Amniotic epithelial cell (primary cell): ENCODE measurements at regions not wholly inside any gene's neighbourhood (a gene's known extent, or its start where the extent isn't known, plus 50 kb on each side); places are given as distances from the start of the nearest gene placed in this dataset.

Experiments used
- DNase-seq: peaks from one replicate; pipeline ENCODE4 v3.0.0-alpha.2; 2010; ENCODE audit warnings: low read depth

DNA sequence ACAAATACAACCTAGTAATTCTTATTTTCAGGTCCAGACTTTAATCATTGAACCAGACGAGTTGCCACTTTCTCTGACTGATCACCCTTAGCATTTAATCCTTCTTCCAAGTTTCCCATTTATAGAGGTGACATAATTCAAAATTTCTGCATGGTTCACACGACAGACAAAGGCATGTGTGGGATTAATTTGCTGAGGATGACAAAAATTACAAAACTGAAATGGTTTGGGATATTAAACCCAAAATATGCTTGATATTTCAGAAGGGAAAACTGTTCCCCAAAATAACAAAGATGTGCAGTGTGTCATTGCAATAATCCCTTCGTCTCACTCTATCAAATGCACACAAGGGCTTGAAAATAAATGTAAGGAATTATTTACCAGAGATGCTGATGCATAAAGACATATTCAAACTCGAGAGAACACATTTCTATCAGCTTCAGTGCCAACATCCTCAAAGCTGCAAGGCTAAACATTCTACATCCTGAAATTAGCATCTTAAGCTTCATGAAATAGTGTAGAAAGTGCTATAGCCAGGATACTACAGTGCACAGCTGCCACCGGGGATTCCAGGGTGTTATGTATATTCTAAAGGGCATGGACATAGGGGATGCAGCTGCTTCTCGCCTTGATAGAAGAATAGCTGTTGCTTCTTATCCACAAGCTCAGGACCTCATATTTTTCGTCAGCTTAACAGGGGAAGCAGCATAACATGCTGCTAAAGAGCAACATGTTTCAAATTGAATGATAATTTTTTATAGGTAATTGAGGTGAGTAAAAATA lies 198.7 kb upstream of the SLITRK1 start:
- DNase-seq = no peak

GRCh38 chr13:84077271-84077670 lies 195.0 kb upstream of the SLITRK1 start:
- DNase-seq = no peak

DNA sequence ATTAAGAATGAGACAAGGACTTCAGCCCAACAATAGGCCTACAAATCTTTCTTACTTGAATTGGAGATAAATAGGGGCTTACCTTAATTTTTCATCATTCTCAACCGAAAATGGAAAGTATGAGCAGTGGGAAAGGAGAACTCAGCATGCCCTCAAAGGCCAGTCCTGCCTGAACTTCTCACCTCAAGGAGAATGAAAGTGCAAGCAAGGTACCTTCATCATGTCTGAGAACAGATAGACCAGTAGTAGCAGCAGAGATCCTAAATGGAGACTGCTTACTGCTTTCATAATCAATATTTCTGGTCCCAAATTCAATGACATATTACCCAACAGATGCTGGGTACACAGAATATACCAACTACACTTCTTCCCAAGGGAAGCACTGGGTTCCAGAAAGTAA lies 194.0 kb upstream of the SLITRK1 start:
- DNase-seq = no peak

DNA sequence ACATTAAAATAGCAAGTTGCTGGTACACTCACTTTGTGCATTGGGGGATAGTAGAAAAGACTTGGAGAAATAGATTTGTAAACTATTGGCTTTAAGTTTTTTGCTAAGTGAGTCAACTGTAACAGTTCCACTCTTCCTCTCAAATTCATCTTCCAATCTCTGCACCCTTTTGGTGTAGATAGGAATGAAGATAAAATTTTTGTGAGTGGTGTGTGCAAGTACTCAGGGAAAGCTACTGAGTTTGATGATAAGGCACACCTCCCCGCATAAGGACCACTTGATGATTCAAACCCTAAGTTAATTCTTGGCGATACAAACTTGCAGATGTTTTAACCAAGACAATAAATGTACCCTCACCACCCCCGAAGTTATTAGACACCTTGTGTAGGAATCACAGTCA lies 168.3 kb upstream of the SLITRK1 start:
- no peak for DNase-seq

GRCh38 chr13:84049443-84050219 lies 167.4 kb upstream of the SLITRK1 start:
- no peak for DNase-seq

- no peak for DNase-seq
Observed at GRCh38 chr13:84044805-84045204, 162.5 kb upstream of the SLITRK1 start.

GRCh38 chr13:84038001-84038400 lies 155.7 kb upstream of the SLITRK1 start:
- no peak for DNase-seq

DNA sequence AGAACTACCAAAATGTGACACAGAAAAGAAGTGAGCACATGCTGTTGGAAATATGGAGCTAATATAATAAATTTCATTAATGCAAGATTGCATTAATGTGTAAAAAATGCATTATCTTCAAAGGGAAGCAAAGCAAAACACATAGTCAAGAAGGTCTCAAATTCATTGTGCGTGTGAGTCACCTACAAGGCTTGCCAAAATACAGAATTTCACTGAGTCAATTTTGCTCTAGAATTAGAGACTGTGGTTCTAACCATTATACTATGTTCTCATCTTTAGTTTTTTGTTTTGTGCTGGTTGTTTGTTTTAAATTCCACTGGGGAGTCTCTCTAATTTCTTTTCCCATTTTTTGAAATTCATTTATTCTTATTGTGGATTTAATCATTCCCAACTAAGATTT lies 149.8 kb upstream of the SLITRK1 start:
- no peak for DNase-seq

GRCh38 chr13:84031120-84031519 lies 148.8 kb upstream of the SLITRK1 start:
- DNase-seq = no peak

- DNase-seq = no peak
Observed at GRCh38 chr13:84029396-84029795, 147.1 kb upstream of the SLITRK1 start.

DNA sequence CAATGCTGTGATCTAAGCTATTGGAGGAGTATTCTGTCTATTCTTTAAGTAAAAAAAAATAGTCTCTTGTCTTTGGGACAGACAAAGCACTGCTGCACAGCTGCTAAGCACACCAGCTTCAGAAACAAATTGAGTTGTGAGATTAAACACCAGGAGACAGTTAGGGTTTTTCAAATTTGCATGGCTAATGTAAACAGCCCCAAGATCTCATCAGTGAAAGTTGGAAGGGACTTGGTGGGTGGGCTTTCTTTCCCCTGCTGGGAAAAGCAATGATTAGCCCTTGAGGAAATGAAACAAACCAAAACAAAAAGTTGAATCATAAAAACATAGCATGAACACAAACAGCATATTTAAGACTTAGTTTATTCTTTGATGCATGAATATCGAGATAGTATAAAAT lies 143.6 kb upstream of the SLITRK1 start:
- DNase-seq = no peak

GRCh38 chr13:83996415-83996814 lies 114.1 kb upstream of the SLITRK1 start:
- DNase-seq = no peak

- DNase-seq = no peak
Observed at GRCh38 chr13:83995930-83996329, 113.7 kb upstream of the SLITRK1 start.

DNA sequence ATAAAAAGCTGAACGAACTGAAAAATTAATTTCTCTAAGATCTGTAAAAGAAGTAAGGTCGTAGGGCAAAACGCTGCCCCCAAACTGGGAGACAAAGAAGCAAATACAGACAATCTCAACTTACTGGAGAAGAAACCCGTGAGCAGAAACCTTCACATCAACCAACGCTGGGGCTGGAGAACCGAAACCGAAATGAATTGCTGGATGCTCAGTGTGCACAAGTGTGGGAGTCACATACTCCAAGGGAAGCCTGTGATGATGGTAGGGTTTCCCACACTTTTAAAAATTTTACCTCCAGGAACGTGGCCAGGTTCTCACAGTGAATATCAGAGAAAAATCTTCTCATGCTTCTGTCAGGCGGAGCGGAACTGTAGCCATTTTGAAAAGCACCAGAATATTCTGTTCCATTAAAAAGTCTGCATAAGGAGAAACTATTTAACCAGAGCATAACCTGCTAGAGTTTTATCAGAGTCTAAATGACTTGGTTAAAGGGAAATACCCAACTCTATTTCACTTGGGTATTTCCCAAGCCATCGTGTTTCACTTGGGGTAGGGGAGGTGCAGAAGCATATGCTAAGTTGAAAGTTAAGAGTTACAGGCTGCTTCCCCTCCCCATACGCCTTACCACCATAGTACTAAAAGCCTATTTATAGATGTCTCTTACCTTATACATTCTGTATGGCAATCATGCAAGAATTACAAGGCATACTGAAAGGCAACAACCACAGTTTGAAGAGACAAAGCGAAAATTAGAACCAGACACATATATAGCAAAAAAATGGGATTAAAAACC lies 110.5 kb upstream of the SLITRK1 start:
- no peak for DNase-seq

GRCh38 chr13:83987394-83987793 lies 105.1 kb upstream of the SLITRK1 start:
- no peak for DNase-seq

DNA sequence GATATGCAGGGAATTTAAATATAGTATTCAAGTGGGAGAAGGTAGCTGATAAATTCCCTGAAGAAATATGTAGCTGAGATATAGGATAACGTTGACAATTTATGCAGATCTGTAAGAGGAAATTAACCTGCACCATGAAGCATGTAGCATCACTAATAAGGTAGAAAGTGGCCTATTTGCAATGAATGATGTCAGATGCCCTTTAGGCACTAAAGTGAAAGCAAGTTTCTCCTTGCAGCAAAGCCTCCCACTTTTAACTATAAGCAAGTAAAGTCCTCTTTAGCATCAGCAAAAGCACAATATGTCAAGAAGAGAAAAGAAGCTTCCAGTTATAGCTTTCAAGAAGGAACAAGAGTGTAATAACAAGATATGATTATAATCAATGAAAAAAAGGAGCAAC lies 102.5 kb upstream of the SLITRK1 start:
- no peak for DNase-seq

GRCh38 chr13:83980331-83980730 lies 98.1 kb upstream of the SLITRK1 start:
- DNase-seq = no peak

- no peak for DNase-seq
Observed at GRCh38 chr13:83975655-83976165, 93.4 kb upstream of the SLITRK1 start.

- DNase-seq = no peak
Observed at GRCh38 chr13:83958531-83958930, 76.3 kb upstream of the SLITRK1 start.

DNA sequence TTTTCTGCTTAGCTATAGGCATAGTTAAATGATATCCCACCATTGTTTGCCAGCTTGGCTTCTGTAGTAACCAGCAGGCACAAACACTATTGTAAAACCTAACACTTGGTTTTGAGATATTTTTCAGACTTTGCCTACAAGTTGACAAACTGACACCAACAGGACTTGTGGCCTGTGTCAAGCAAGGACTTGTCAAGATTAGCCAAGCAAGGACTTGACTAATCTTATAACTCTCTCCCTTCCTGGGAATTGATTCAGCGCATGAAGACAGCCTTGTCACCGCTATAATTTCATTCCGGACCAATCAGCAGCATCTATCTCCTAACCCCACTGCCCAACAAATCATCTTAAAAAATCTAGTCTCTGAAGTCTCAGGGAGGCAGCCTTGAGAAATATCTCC lies 72.7 kb upstream of the SLITRK1 start:
- DNase-seq = no peak

DNA sequence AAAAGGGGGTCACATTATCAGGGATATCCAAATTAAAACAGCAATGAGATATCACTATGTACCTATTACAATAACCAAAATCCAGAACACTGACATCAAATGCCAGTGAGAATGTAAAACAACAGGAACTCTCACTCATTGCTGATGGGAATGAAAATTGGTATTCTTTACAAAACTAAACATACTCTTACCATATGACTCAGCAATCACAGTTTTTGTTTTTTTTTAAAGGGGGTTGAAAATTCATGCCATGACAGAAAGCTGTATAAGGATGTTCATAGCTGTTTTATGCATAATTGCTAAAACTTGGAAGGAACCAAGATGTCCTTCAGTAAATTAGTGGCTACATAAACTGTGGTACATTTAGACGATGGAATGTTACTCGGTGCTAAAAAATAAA lies 71.6 kb upstream of the SLITRK1 start:
- DNase-seq = no peak

DNA sequence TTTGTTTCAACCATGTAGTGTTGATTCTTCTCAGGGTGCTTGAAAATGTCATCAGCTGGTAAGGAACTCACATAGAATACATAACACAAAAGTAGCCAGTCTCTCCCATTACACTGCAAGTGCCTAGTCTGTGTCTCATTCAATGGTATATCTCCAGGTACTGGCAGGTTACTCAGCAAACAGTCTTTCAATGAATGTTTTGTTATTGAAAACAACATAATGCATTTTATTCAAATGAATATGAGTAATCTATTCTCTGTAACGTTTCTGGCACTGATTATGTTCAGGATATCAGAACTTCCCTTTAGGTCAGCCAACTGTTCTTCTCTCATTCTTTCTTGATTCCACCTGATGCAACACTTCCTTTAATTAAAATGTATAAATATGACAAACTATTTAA lies 68.0 kb upstream of the SLITRK1 start:
- no peak for DNase-seq
